GM18870 (cell line): ENCODE measurements at regions not wholly inside any gene's neighbourhood (a gene's known extent, or its start where the extent isn't known, plus 50 kb on each side); places are given as distances from the start of the nearest gene placed in this dataset.
A peak's percentile ranks its signal among the peaks of the same experiment; 100 is the strongest.

Experiments used
- ATAC-seq: cut with Tn5 transposase; IDR thresholded peaks from one replicate; pipeline ENCODE4 v1.9.1; 2021; ENCODE audit warnings: moderate library complexity; ENCODE audit not compliant: unreplicated experiment

- no peak for ATAC-seq
Measured at GRCh38 chr10:10351451-10351850, 666.2 kb upstream of the CELF2 start.

DNA sequence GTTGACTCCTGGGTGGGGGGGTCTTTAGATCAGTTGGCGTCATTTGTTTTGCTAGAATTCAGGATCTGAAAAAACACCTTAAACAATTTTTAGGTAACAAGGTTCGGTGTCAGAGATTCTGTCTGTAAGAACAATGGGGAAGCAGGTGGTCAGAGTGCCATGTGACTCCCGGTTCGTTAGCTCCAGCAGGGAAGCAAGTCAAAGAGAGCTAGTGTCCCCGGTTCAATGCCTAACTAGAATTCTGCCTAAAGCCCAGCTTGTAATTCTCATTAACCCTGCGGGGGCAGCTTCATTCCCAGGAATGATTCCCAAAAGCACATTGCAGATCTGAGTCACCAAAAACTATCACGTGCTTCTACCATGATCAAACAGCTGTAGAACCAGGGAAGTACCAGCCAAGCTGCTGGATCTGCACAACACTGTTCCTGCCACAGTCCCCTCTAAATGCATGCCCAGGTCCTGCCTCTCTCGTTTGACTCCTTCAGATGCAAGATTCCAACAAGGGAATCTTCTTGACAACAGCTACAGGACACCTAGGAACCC lies 664.3 kb upstream of the CELF2 start:
- no peak for ATAC-seq

DNA sequence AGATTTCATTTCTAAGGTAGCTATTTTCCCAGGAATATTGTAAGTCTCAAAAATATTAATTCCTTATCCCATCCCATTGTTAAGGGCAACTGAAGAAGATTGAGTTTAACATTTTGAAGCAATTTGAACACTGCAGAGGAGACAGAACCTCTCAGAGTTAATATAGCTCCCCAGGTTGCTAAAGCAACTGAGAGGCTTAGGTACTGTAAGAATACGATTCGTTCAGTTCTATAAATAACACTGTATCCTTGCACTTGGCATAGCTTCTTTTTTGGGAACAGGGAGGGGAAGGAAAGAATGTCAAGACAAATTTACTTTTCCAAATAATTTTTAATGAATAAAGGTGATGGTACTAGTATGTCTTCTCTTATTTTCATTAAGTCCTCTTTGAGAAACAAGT lies 658.4 kb upstream of the CELF2 start:
- ATAC-seq: no peak

DNA sequence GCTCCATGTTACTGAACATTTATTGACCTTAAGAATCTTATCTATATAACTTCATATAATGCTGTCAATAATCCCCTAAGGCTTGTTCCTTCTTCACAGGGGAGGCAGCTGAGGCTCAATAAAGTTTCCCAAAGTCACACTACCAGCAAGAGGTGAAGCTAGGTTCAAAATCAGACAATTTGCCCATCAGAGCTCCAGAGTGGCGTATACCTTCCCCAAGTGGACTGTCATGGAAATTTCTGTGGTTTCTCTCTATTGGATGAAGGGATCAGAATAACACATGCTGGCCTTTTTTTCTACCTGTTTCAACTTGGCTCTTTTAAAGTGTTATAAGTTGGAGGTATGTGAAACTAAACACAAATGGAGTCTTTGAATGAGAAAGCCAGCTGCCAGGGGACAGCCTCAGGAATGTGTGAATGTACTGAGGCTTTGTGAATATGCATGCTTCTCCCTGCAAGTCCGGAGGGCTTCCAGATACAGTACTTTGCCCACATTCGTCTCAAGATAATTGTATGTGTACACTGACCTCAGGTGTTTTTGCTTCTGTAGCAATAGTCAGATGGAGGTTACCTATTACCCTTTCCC lies 656.3 kb upstream of the CELF2 start:
- ATAC-seq: no peak

DNA sequence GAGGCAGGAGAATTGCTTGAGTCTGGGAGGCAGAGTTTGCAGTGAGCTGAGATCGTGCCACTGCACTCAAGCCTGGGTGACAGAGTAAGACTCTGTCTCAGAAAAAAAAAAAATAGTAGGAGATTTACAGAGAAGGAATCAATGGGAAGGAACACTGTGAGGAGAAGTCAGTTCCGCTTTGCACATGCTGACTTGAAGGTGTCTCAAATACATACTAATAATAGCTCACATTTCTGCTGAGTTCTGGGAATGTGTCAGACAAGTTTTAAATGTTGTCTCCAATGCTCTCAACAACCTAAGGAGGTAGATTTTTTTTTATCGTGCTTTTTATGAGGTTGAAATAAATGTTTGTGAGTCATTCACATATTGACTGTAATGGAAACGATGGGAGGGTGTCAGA lies 654.9 kb upstream of the CELF2 start:
- no peak for ATAC-seq

GRCh38 chr10:10363217-10363616 lies 654.5 kb upstream of the CELF2 start:
- no peak for ATAC-seq

DNA sequence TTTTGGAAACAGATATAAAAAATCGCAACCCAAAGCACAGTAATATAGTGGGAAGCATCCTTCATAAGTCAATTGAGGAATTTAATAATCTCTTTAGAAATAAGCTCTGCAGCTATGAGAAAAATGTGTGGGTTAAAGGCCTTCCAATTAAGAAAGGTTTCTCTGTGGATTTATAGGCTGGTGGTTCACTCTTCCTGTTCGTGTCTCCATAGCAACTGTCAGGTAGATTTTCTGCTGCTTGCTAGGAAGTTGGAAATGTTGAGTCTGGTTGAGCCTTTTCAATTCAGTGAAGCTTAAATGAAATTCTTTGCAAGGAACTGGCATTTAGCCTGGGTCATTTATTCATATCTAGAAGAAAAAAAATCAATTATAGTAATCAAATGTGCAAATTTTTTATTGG lies 652.8 kb upstream of the CELF2 start:
- ATAC-seq: no peak

DNA sequence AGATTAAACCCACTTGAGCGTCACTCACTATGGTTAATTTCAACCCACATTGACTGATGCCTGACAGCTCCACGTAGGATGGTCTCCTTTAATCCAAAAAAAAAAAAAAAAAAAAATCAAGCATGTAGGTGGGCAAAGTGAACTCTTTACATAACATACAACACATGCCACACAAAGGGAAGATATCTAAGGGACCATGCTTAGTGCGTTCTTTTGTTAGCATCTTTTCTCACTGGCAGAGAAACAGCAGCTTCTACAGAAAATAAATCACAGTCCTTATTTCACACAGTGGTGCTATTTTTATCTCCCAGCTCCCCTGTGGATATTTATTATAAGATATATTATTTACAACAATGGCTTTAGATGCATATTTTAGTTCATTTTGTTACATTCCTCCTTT lies 652.0 kb upstream of the CELF2 start:
- no peak for ATAC-seq

DNA sequence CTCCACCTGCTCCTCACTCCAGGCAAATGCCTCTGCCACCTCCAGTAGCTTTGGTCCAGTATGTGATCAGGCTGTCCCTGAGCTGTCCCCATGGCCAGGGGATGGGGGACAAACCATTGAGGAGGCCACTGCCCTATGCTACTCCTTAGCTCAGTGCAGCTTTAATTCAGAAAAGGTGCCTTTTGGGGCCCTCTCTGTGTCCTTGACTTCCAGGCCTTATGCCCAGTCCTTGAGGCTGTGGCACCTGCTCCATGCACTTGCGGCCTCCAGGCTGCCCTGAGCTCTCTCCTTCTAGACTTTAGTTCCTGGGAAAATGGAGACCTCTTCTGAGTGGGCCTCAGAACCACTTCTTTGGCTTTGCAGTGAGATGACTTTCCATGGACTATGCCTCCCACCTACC lies 650.8 kb upstream of the CELF2 start:
- no peak for ATAC-seq

- ATAC-seq: no peak
Measured at GRCh38 chr10:10367264-10367663, 650.4 kb upstream of the CELF2 start.

DNA sequence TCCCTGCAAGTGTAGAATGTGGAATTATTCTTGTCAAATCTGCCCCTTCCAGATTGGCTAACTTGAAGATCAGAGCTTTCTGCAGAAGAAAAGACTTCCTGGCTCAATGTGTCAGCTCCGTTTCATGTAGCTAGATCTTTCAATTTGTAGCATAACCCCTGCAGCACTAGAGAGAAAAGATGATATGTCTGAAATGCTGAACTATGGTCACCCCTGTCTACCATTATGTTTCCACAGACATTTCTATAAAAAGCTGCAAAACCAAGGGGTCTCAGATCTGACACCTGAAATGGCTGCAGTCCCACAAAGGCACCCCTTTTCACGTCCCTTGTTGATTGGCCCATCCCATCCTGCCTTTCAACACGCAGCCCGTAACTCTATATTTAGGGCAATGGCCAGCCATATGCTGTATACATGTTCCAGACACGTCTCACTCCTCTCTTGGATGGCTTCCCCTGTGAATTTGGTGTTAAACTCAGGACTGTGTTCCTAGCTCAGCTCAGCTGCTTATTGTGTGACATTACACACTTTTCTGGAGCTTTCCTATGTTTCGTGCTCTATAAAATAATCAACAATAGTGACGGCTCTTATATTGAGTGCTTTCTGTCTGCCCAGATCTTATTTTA lies 648.6 kb upstream of the CELF2 start:
- ATAC-seq: no peak

- no peak for ATAC-seq
Measured at GRCh38 chr10:10385831-10386230, 631.8 kb upstream of the CELF2 start.

DNA sequence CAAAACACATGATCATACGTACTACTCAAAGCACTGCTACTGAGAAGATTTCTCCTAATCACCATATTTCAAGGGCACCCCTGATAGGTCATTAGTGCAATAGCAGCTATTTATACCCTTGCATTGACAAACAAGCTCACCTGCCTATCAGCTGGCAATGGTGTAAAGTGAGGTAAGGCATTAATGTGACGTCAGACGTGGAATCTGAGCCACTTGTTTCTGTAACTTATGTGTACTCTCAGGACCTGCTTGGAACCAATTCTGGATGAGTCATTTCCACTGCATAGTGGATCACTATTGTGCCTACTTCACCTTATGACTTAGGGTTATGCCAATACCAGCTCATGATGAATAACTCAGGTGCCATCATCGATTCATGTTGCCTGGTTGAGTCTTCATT lies 628.5 kb upstream of the CELF2 start:
- ATAC-seq: no peak

DNA sequence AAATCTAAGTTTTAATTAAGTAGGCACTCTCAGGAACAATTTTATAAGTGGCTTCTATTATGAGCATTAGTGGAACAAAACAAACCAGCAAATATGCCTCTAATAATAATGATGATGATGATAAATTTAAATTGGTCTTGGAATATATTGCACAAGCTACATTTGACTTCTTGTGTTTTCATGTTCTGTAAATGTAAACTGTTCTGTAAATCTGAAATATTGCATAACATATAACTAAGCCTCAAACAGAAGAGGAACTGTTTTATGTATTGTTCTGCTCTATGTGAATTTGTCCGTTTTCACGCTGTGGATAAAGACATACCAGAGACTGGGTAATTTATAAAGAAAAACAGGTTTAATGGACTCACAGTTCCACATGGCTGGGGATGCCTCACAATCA lies 625.2 kb upstream of the CELF2 start:
- ATAC-seq: no peak

DNA sequence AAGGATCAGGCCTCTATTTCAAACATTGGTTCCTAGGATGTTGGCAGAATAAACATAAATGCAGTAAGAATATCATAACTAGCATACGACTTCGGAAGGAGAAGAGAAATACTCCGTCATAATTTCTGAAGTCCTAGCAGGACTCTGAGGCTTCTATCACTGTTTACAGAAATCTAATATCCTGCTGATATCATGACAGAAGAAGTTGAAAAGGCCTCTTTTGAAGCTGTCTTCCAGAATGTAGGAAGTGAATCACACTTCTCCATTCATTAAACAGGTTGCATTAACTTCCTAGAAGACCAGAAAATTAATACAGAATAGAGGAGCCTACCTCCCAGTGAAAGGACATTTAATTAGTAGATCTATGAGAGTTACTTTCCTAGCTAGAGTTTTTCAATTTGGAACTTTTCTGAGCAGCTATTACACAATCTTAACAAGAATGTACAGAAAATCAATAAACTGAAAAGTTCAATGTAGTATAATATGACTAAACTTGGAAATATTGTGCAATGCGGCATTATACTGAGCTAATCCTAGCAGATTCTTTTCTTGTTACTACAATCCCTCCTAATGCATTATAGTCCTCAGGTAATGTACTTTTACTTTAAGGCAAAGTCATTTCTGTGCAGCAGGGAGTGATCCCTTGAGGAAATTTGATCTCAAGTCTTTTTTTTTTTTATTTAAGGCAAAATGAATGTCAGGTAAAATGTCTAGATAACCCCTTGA lies 622.6 kb upstream of the CELF2 start:
- ATAC-seq: no peak

DNA sequence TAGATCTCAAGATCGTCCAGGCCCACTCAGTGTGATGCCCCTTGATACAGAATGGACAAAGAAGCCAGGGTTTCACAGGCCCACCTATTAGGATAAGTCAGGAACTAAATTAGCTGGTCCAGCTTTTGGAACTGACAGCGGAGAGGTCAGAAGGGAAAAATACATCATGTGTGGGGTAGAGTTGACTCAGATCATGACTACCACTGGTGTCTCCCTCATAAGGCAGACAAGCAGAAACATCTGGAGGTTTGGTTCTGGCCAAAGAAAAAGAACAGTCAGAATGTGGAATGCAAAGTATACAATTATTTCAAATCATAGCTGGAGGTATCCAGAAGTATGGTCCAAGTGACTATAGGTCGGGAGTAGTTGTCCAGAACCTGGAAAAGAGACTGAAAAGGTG lies 621.1 kb upstream of the CELF2 start:
- no peak for ATAC-seq

- ATAC-seq: no peak
Measured at GRCh38 chr10:10397906-10398305, 619.8 kb upstream of the CELF2 start.

DNA sequence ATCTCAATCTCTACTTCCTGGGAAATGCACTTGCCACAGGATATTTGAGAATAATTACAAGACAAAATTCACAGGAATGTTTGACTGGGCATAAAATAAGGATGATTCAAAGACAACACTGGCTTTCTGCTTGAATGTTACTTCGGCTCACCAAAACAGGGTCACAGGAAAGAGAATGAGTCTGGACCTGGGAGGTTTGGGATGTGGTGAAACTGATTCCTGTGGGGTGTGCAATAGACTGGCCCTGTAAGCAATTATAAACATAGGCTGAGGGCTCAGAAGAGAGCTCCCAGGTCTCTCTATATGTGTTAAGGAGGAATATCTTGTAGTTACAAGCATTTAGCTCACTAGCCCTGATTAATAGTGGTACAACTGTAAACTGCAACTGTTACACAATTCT lies 613.9 kb upstream of the CELF2 start:
- ATAC-seq: no peak

- no peak for ATAC-seq
Measured at GRCh38 chr10:10417671-10418070, 600.0 kb upstream of the CELF2 start.

DNA sequence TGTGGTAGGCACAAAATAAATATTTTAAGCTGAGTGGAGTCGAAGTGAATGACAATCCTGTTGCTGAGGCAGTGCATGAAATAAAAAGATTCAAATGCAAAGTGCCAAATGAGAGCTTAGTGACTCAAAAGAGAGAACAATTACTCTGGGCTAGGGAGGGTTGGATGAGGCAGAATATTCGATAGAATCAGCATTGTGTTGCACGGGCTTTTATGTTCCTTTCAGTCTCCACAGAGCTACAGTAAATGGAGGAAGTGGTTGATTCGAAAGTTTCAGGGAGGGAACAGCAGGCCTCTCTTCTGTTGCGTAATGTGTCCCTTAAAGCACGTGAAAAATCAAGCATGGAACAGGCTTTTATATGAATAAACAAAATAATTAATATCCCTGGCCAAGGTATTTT lies 599.3 kb upstream of the CELF2 start:
- ATAC-seq: peak; percentile 97

- no peak for ATAC-seq
Measured at GRCh38 chr10:10421071-10421470, 596.6 kb upstream of the CELF2 start.

GRCh38 chr10:10431422-10432066 lies 586.1 kb upstream of the CELF2 start:
- no peak for ATAC-seq
